Gastroesophageal sphincter (tissue), 3 donors: ENCODE measurements at regions not wholly inside any gene's neighbourhood (a gene's known extent, or its start where the extent isn't known, plus 50 kb on each side); places are given as distances from the start of the nearest gene placed in this dataset.

Source experiments
- CTCF ChIP-seq, 4 experiments: fragments of 200-600 bp in 2 of 4; fragments of 450-650 bp in 2 of 4; sonication (generic) in 1 of 4; IDR thresholded peaks; one replicate each; pipeline ENCODE4 v1.5.1; 2017 to 2019; ENCODE audit warnings: antibody characterized with exemption in 4 of 4, mild to moderate bottlenecking in 2 of 4, moderate library complexity in 2 of 4
- EP300 ChIP-seq: sonication (generic); formaldehyde crosslinking; IDR thresholded peaks from one replicate; pipeline ENCODE4 v1.6.1; 2017; ENCODE audit warnings: antibody characterized with exemption, mild to moderate bottlenecking
- POLR2A ChIP-seq, 2 donors: fragments of 450-650 bp; IDR thresholded peaks; one replicate each; pipeline ENCODE4 v1.6.1; 2017; ENCODE audit warnings: antibody characterized with exemption in 2 of 2, mild to moderate bottlenecking in 2 of 2, moderate library complexity in 1 of 2
- POLR2AphosphoS5 ChIP-seq: sonication (generic); formaldehyde crosslinking; IDR thresholded peaks from one replicate; pipeline ENCODE4 v1.6.1; 2017; ENCODE audit warnings: antibody characterized with exemption

GRCh38 chr9:108803428-108804065 is 52.2 kb downstream of the ACTL7B start:
- TF ChIP-seq CTCF (IDR thresholded peaks at IDR 0.05), result no peak
- no peak for TF ChIP-seq POLR2A (IDR thresholded peaks at IDR 0.05)
- no peak for TF ChIP-seq POLR2AphosphoS5
- TF ChIP-seq EP300, result no peak
